Natural killer cell treated with Interleukin-12 subunit alpha and Interleukin-12 subunit beta and Interleukin-15 and Interleukin-18, amount 100 ng/mL, for 72 hours (primary cell): ENCODE measurements at regions not wholly inside any gene's neighbourhood (a gene's known extent, or its start where the extent isn't known, plus 50 kb on each side); places are given as distances from the start of the nearest gene placed in this dataset.
A peak's percentile ranks its signal among the peaks of the same experiment; 100 is the strongest.

ENCODE experiments used
- ATAC-seq, 2 donors: fragments of 150-1000 bp; cut with Tn5 transposase in 1 of 2; sonication (Bioruptor Pico), chemical (Tn5 transposase) in 1 of 2; 2 replicates each; pipeline ENCODE4 v1.10.0; 2021
- DNase-seq: peaks from one replicate; pipeline ENCODE4 v3.0.0; 2022; ENCODE audit warnings: low spot score
- H3K27ac Mint-ChIP-seq, 2 donors: 1 replicate in 1 of 2; 2 replicates in 1 of 2; pipeline ENCODE4 v1.8.0; 2022; ENCODE audit warnings: mixed read lengths in 2 of 2, mild to moderate bottlenecking in 1 of 2, moderate library complexity in 1 of 2
- H3K27me3 Mint-ChIP-seq, 2 donors: 1 replicate in 1 of 2; 2 replicates in 1 of 2; pipeline ENCODE4 v1.8.0; 2022; ENCODE audit warnings: mixed read lengths in 2 of 2
- H3K36me3 Mint-ChIP-seq: one replicate; pipeline ENCODE4 v1.8.0; 2022; ENCODE audit warnings: mixed read lengths
- H3K4me1 Mint-ChIP-seq, 2 donors: 1 replicate in 1 of 2; 2 replicates in 1 of 2; pipeline ENCODE4 v1.8.0; 2022; ENCODE audit warnings: low read depth in 2 of 2, mixed read lengths in 2 of 2, mild to moderate bottlenecking in 1 of 2
- H3K4me3 Mint-ChIP-seq: one replicate; pipeline ENCODE4 v1.8.0; 2022; ENCODE audit warnings: mixed read lengths
- H3K9me3 Mint-ChIP-seq: 2 replicates; pipeline ENCODE4 v1.8.0; 2022; ENCODE audit warnings: mixed read lengths

DNA sequence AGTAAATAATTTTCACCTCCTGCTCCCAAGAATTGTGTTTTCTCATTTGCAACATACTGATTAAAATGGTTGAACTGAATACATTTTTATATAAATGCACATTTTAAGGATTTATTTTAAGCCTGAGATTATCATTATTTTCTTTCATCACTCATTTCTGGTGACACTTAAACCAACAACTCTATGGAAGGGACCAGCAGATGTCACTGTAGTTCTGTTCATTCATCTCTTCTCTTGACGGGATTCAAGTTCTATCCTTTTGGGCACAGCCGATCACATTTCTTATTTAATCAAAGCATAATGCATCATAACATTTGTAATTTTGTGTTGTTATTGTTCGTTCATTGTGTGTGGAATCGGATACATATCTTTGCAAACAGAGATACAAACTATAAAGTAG, 417.9 kb downstream of the HRH4 start:
- Mint-ChIP-seq H3K9me3 (no peaks in the 10 kb centered on the region), H3K36me3 (no peaks in the 10 kb centered on the region), H3K27ac (no peak overlapping the region), H3K4me1 (no peaks in the 10 kb centered on the region), H3K27me3 (peaks cover 17 to 25% of the 10 kb centered on the region in 2 donors), H3K4me3 (no peak overlapping the region)
- ATAC-seq (no peak), DNase-seq (no peak)

DNA sequence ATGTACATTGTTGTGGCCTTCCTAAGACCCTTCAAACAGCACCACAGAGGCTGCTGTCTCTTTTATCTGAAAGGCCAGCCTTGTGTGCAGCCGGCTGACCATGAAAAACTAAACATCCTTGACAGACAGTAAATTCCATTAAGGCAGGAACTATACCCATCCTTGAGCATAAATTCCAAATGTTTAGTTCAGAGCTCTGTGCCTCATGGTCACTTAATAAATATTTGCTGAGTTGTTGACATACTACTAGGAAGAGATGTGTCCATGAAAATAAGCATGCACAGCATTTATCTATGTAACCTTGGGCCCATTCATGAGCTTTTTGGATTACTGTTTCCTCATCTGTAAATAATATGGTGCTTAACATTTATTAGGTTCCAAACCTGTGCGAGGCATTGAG, 424.8 kb downstream of the HRH4 start:
- ATAC-seq: no peak
- Mint-ChIP-seq H3K27me3 (peaks cover 8 to 19% of the 10 kb centered on the region in 2 donors), H3K4me3 (no peak overlapping the region), H3K4me1 (no peaks in the 10 kb centered on the region), H3K9me3 (no peaks in the 10 kb centered on the region), H3K36me3 (no peaks in the 10 kb centered on the region), H3K27ac (no peak overlapping the region)
- DNase-seq: no peak

DNA sequence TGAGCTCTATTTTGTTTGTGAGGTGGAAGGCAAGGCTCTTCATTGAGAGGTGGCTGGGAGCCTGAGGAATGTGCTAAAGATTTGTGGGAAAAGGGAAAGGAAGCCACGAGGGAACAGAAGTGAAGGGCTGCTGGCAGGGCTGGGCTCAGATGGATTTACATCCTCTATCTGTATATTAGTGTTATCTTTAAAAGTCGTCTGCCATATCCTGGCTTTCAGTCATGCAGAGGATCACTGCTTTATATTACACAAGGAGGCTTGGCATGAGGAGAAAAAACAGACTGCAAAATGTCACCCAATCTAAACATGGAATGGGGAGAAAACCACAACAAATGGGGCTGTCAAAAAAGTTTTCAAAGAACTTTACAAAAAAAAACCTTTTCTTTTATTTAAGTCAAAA, 434.4 kb downstream of the HRH4 start:
- ATAC-seq (no peak), DNase-seq (no peak)
- Mint-ChIP-seq H3K27ac (no peak overlapping the region), H3K36me3 (no peaks in the 10 kb centered on the region), H3K4me1 (no peaks in the 10 kb centered on the region), H3K4me3 (no peak overlapping the region), H3K9me3 (peaks cover 9% of the 10 kb centered on the region), H3K27me3 (peaks cover 6 to 16% of the 10 kb centered on the region in 2 donors)

DNA sequence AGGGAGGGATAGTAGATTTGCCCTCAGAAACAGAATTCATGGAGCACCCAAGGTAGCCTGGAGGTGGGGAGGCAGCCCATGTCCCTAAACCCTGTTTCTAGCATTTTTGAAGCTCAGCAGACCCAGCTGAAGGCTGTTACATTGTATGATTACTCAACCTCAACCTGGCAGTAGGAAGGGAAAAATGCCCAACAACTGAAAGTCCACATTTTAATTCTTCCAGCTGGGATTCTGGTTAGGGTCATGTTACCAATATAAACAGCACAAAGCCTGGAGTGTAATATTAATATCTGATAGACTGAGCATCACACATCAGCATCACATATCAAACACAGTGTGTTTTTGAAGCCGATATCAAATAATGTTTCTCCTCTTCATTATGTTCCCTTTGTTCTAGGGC, 437.0 kb downstream of the HRH4 start:
- H3K9me3 Mint-ChIP-seq: peaks cover 15% of the 10 kb centered on the region
- H3K4me1 Mint-ChIP-seq: no peaks in the 10 kb centered on the region
- H3K27me3 Mint-ChIP-seq: peaks cover 6 to 12% of the 10 kb centered on the region in 2 donors
- H3K4me3 Mint-ChIP-seq: no peak overlapping the region
- no peaks in the 10 kb centered on the region for H3K36me3 Mint-ChIP-seq
- ATAC-seq (no peak), DNase-seq (no peak)
- H3K27ac Mint-ChIP-seq: no peak overlapping the region

DNA sequence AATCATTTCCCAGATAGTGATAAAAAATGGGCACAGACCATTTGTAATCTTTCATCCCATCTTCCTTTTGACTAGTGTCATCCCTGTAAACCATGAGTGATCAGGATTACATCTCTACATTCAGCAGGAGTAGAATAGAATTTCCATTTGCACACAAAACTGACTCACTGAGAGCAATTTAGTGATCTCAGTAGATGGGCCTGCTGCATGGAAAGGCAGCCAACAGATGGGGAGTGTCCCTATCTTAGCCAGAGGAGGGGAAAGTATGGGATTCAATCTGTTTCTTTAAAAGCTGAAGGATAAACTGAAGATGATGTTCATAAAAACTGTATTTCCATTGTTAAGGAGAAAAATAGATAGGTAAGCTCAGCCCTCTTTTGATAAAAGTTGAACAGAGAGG, 441.7 kb downstream of the ZNF521 start:
- ATAC-seq (no peak), DNase-seq (no peak)
- Mint-ChIP-seq H3K9me3 (peaks cover 7% of the 10 kb centered on the region), H3K27ac (no peak overlapping the region), H3K4me1 (no peaks in the 10 kb centered on the region), H3K36me3 (no peaks in the 10 kb centered on the region), H3K4me3 (no peak overlapping the region), H3K27me3 (peaks cover 7 to 12% of the 10 kb centered on the region in 2 donors)

DNA sequence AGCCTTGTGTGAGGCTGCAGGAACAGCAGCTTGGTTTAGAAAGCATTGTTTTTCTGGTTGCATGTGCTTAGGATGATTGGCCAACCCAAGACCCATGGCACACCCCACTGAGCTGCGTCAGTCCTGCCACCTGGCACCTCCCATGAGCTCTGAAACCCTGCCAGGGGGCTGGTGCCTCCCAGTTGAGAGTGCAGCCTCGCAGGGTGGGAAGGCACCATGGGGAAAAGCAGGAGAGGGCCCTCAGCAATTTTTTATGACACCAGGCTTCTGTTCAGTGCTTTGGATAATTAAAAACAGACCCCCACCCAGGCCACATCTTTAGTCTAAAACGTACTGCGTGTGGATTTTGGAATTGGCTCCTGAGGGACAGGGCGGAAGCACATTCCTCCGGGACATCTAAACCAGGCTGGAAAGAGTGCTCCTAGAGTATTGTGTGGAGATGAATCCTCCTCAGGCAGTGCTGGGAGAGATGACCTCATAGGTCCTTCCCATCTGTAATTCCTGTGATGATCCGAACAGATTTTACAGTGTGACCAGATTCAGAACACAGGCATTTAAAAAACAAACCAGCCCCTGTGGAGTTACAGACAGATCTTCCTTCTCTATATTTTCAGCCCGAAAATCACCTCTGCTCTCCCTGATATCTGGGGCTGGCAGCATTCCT, 438.3 kb downstream of the ZNF521 start:
- Mint-ChIP-seq H3K4me1 (no peaks in the 10 kb centered on the region), H3K9me3 (peaks cover 7% of the 10 kb centered on the region), H3K4me3 (no peak overlapping the region), H3K36me3 (no peaks in the 10 kb centered on the region), H3K27ac (no peak overlapping the region), H3K27me3 (peaks cover 10 to 18% of the 10 kb centered on the region in 2 donors)
- no peak for DNase-seq
- no peak for ATAC-seq

DNA sequence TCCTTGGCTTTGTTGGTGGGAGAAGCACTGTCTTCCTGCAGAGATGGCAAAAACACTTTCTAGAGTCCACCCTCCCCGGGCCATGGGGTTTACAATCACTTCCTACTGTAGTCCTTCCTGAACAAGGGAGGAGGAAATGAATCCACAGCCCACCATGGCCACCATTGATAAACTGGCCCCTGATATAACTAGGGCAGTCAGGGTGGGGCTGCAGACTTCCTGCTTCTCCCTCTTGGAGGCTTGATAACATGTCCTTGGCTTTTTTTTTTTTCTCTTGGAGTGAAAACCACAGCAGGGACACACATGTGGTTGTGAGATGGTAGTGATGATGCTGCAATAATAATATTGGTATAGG, 437.8 kb downstream of the ZNF521 start:
- H3K9me3 Mint-ChIP-seq: peaks cover 7% of the 10 kb centered on the region
- no peak for DNase-seq
- peaks cover 10 to 17% of the 10 kb centered on the region in 2 donors for H3K27me3 Mint-ChIP-seq
- H3K27ac Mint-ChIP-seq: no peak overlapping the region
- no peaks in the 10 kb centered on the region for H3K4me1 Mint-ChIP-seq
- no peak for ATAC-seq
- no peaks in the 10 kb centered on the region for H3K36me3 Mint-ChIP-seq
- H3K4me3 Mint-ChIP-seq: no peak overlapping the region

DNA sequence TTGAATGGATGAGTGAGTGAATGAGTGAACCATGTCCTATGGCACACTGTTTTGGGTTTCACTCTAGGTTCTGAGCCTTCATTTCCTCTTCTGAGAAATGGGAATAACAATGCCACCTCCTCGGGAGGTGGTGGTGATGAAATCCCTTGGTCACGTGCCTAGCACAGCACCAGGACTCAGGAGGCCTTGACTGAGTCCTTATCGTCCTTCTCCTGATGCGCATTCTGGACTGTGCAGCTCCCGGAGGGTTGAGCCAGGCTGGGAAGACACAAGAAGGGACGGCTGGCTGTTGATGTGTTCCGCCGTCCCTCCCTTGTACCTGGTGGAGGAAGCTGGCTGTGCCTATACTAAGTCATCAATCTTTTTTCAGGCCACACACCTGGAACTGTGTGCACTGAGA, 437.3 kb downstream of the ZNF521 start:
- DNase-seq: no peak
- Mint-ChIP-seq H3K36me3 (no peaks in the 10 kb centered on the region), H3K9me3 (peaks cover 3% of the 10 kb centered on the region), H3K4me3 (no peak overlapping the region), H3K27me3 (peaks cover 6 to 11% of the 10 kb centered on the region in 2 donors), H3K27ac (no peak overlapping the region), H3K4me1 (no peaks in the 10 kb centered on the region)
- peak in 1 of 2 donors; percentile 31 for ATAC-seq

DNA sequence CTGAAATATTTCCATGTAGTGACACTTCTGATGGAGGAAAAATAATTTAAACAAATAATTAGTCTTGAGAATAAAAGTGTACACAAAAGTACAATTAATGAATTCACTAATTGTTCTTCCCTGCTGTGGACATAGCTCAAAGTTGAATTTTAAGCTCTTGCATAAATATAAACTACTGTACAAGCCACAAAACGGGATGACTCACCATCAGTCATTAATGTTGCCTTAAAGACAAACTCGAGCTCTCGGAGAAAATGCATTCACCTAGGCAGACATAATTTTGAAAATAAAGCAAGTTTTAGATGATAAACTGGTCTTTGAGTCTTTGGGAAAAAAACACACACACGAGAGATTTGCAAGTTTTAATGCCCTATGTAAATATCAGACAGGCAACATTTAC, 436.4 kb downstream of the ZNF521 start:
- H3K4me3 Mint-ChIP-seq: no peak overlapping the region
- no peaks in the 10 kb centered on the region for H3K36me3 Mint-ChIP-seq
- peaks cover 3 to 6% of the 10 kb centered on the region in 2 donors for H3K27me3 Mint-ChIP-seq
- H3K27ac Mint-ChIP-seq: no peak overlapping the region
- H3K9me3 Mint-ChIP-seq: no peaks in the 10 kb centered on the region
- DNase-seq (no peak), ATAC-seq (no peak)
- no peaks in the 10 kb centered on the region for H3K4me1 Mint-ChIP-seq

DNA sequence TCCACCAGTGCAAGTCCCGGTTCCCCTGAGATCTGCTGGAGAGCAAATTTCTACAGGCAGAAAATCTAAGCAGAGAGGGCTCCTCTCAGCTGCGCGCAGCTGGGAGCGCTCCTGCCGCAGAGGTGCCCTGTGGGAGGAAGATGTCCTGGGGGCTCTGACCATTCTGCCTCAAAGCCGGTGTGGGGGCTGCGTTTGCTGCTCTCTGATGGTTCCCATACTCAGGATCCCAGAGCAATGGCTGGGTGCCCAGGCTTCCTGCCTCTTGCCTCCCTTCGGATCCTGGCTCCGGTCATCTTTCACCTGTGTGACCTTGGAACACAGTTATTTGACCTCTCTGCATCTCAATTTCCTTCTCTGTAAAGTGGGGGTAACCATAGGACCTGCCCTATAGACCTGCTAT, 434.2 kb downstream of the ZNF521 start:
- H3K4me3 Mint-ChIP-seq: no peak overlapping the region
- H3K36me3 Mint-ChIP-seq: no peaks in the 10 kb centered on the region
- no peak overlapping the region for H3K27ac Mint-ChIP-seq
- H3K27me3 Mint-ChIP-seq: peaks cover 3 to 6% of the 10 kb centered on the region in 2 donors
- DNase-seq: no peak
- no peaks in the 10 kb centered on the region for H3K9me3 Mint-ChIP-seq
- no peak for ATAC-seq
- H3K4me1 Mint-ChIP-seq: no peaks in the 10 kb centered on the region

DNA sequence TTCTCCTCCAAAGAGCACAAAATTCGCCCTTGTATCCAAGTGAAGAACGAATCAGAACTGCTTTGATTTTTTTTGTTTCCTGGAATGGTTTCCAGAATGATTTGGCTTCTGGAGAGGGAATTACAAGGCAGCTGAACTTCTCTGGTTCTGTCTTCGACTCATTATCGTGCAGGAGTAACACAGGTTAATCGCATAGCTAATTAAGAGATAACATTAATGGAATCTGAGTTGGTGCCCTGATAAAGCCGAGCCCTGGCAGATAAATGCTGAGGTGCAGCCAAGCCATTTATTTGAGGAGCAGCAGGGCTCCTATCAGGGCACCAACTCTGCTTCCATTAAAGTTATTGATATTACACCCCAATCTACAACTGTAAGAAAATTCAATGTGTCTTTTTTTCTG, 433.7 kb downstream of the ZNF521 start:
- no peak for ATAC-seq
- H3K4me3 Mint-ChIP-seq: no peak overlapping the region
- no peaks in the 10 kb centered on the region for H3K36me3 Mint-ChIP-seq
- H3K27ac Mint-ChIP-seq: no peak overlapping the region
- no peaks in the 10 kb centered on the region for H3K9me3 Mint-ChIP-seq
- DNase-seq: no peak
- H3K27me3 Mint-ChIP-seq: peaks cover 3 to 6% of the 10 kb centered on the region in 2 donors
- H3K4me1 Mint-ChIP-seq: no peaks in the 10 kb centered on the region

DNA sequence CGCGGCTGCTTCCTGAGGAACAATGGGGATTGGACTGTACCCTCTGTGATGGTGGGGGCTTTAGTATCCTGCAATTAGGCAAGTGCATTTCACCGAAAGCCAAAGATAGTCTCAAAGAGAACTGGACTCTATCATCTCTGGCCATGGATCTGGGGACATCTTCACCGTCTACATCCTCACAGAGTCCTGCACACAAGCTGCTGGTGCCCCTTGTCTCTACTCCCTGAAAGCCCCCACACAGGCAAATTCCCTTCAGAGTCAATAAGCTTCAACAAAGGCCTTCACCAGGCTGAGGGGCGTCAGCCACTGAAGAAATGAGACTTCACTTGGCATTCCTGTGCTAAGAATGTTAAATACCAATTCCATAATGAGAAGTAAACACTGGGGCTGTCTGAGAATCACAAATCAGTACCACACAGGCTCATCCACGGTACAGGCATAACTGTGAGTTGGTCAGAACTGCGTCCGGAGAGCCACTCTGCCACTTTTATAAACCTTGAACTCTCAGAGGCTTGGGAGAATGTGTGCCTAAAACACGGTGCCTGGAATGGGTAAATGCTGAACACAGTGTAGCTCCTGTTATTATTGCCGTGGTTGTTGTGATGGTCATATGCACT, 432.7 kb downstream of the ZNF521 start:
- H3K27me3 Mint-ChIP-seq: peaks cover 6 to 7% of the 10 kb centered on the region in 2 donors
- H3K9me3 Mint-ChIP-seq: no peaks in the 10 kb centered on the region
- H3K4me3 Mint-ChIP-seq: no peak overlapping the region
- H3K4me1 Mint-ChIP-seq: no peaks in the 10 kb centered on the region
- H3K36me3 Mint-ChIP-seq: no peaks in the 10 kb centered on the region
- no peak for DNase-seq
- no peak overlapping the region for H3K27ac Mint-ChIP-seq
- ATAC-seq: no peak

DNA sequence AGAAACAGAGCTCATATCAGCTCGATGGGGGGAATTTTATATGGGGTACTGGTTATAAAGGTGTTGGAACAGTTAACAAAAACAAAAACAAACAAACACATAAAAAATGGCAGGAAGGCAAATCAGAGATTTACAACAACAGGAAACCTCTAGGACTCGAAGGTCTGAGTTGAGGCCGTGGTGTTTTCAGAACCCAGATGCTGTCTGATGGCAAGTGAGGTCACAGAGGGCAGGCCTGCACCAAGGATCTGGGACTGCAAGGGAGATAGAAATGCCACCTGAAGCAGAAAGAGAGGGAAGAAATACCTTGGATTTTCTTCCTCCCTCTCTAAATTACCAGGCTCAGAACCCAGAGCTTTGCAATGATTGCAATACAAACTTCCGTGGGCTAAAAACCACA, 429.5 kb downstream of the ZNF521 start:
- no peak for DNase-seq
- no peaks in the 10 kb centered on the region for H3K9me3 Mint-ChIP-seq
- no peak overlapping the region for H3K4me3 Mint-ChIP-seq
- H3K27ac Mint-ChIP-seq: no peak overlapping the region
- H3K36me3 Mint-ChIP-seq: no peaks in the 10 kb centered on the region
- ATAC-seq: no peak
- H3K4me1 Mint-ChIP-seq: no peaks in the 10 kb centered on the region
- peaks cover 0 to 4% of the 10 kb centered on the region in 2 donors for H3K27me3 Mint-ChIP-seq

DNA sequence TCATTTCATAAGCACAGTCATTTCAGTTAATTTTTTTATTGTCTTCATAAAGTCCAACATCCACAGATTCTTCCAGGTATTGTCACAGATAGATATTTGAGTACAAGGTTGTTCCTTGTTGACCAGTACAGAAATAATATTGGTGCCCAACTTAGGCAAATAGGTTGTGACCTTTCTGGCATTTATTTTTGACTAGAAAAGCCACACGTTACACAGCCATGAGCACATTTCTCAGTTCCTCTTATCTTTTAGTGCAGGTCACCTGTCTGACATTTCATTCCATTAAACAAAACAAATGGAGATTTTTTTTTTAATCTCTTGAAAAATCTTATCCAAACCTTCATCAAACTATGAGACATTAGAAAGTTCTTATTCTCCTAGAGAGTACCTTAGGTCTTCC, 428.8 kb downstream of the ZNF521 start:
- Mint-ChIP-seq H3K4me1 (no peaks in the 10 kb centered on the region), H3K36me3 (no peaks in the 10 kb centered on the region), H3K27ac (no peak overlapping the region), H3K9me3 (no peaks in the 10 kb centered on the region), H3K27me3 (peaks cover 0 to 4% of the 10 kb centered on the region in 2 donors), H3K4me3 (no peak overlapping the region)
- DNase-seq (no peak), ATAC-seq (no peak)
